ENCODE measurements at regions not wholly inside any gene's neighbourhood (a gene's known extent, or its start where the extent isn't known, plus 50 kb on each side); places are given as distances from the start of the nearest gene placed in this dataset.

- no peak for DNase-seq (ENCODE audit: low spot score)
- TF ChIP-seq CTCF (IDR thresholded peaks at IDR 0.05; ENCODE audit: extremely low read depth, insufficient read depth, missing control alignments): no peak
- in situ Hi-C loops (cut with MboI; ENCODE audit: low pct_unique_long_range_greater_than_20kb, low sequenced_read_pairs, unreplicated experiment): no loop called here
Observed at GRCh38 chr1:191641420-191642260, 516.6 kb upstream of the RGS18 start.

GRCh38 chr1:191643060-191643459 lies 515.2 kb upstream of the RGS18 start:
- DNase-seq (ENCODE audit: low spot score): no peak
- no peak for TF ChIP-seq CTCF (IDR thresholded peaks at IDR 0.05; ENCODE audit: extremely low read depth, insufficient read depth, missing control alignments)

GRCh38 chr1:191648939-191649338 lies 509.3 kb upstream of the RGS18 start:
- in situ Hi-C loops (cut with MboI; ENCODE audit: low pct_unique_long_range_greater_than_20kb, low sequenced_read_pairs, unreplicated experiment): no loop called here
- TF ChIP-seq CTCF (IDR thresholded peaks at IDR 0.05; ENCODE audit: extremely low read depth, insufficient read depth, missing control alignments): no peak
- DNase-seq (ENCODE audit: low spot score): no peak

More at GRCh38 chr1:191643060-191643459, 515.2 kb upstream of the RGS18 start:
- in situ Hi-C loops (cut with MboI; ENCODE audit: low pct_unique_long_range_greater_than_20kb, low sequenced_read_pairs, unreplicated experiment): no loop called here

- no peak for TF ChIP-seq CTCF (IDR thresholded peaks at IDR 0.05; ENCODE audit: extremely low read depth, insufficient read depth, missing control alignments)
- DNase-seq (ENCODE audit: low spot score): no peak
- in situ Hi-C loops (cut with MboI; ENCODE audit: low pct_unique_long_range_greater_than_20kb, low sequenced_read_pairs, unreplicated experiment): no loop called here
Observed at GRCh38 chr1:191662051-191662450, 496.2 kb upstream of the RGS18 start.

- in situ Hi-C loops (cut with MboI; ENCODE audit: low pct_unique_long_range_greater_than_20kb, low sequenced_read_pairs, unreplicated experiment): no loop called here
- no peak for DNase-seq (ENCODE audit: low spot score)
- TF ChIP-seq CTCF (IDR thresholded peaks at IDR 0.05; ENCODE audit: extremely low read depth, insufficient read depth, missing control alignments): no peak
Observed at GRCh38 chr1:191662746-191663145, 495.5 kb upstream of the RGS18 start.

GRCh38 chr1:191668525-191668924 lies 489.7 kb upstream of the RGS18 start:
- in situ Hi-C loops (cut with MboI; ENCODE audit: low pct_unique_long_range_greater_than_20kb, low sequenced_read_pairs, unreplicated experiment): no loop called here
- DNase-seq (ENCODE audit: low spot score): no peak
- no peak for TF ChIP-seq CTCF (IDR thresholded peaks at IDR 0.05; ENCODE audit: extremely low read depth, insufficient read depth, missing control alignments)

Measured in GM13977 (cell line).